SK-N-SH (cell line): ENCODE measurements at regions not wholly inside any gene's neighbourhood (a gene's known extent, or its start where the extent isn't known, plus 50 kb on each side); places are given as distances from the start of the nearest gene placed in this dataset.

Experiments
- CTCF ChIA-PET: fragments of 300-600, 350-600 bp; formaldehyde crosslinking; extraction: SDS; loops from one replicate; lab custom pipeline; 2021; lab: Yijun Ruan, JAX
- POLR2A ChIA-PET: fragments of 350-600 bp; sonication (Branson Sonifier 250); formaldehyde crosslinking; extraction: SDS; loops from one replicate; lab custom pipeline; 2020; ENCODE audit warnings: antibody characterized with exemption, inconsistent platforms; lab: Yijun Ruan, JAX
- DNase-seq: peaks from one replicate; pipeline ENCODE4 v3.0.0; 2012
- H2AFZ ChIP-seq: fragments of 200-600 bp; sonication (generic); 2 replicates; pipeline ENCODE4 v1.8.1; 2016; ENCODE audit warnings: antibody characterized with exemption, mild to moderate bottlenecking, low read depth
- H3F3A ChIP-seq: fragments of 200-600 bp; sonication (generic); replicated peaks from 2 replicates; pipeline ENCODE3; 2016; ENCODE audit warnings: antibody characterized with exemption, mild to moderate bottlenecking; ENCODE audit not compliant: insufficient read depth
- H3K27ac ChIP-seq, 2 experiments: fragments of 200-500 bp in 1 of 2; fragments of 200-600 bp in 1 of 2; sonication (Bioruptor generic) in 1 of 2; sonication (generic), shearing (Covaris generic) in 1 of 2; 2 replicates each; pipeline versions ENCODE4 v1.5.1 to v1.6.1; 2014 to 2016; ENCODE audit warnings: low read depth in 2 of 2, inconsistent platforms in 1 of 2, low read length in 1 of 2, mild to moderate bottlenecking in 1 of 2, mixed read lengths in 1 of 2
- H3K27me3 ChIP-seq: fragments of 200-600 bp; sonication (generic), shearing (Covaris generic); 2 replicates; pipeline ENCODE4 v1.6.1; 2016; ENCODE audit warnings: mixed run types; ENCODE audit not compliant: insufficient read depth
- H3K36me3 ChIP-seq, 2 experiments: fragments of 200-500 bp in 1 of 2; fragments of 200-600 bp in 1 of 2; sonication (Bioruptor generic) in 1 of 2; sonication (generic) in 1 of 2; replicated peaks in 1 of 2; 2 replicates each; pipeline versions ENCODE3 to v1.5.1; 2014 to 2016; ENCODE audit warnings: low read length in 1 of 2, mild to moderate bottlenecking in 1 of 2; ENCODE audit not compliant: insufficient read depth in 2 of 2, control insufficient read depth in 1 of 2
- H3K4me1 ChIP-seq, 2 experiments: fragments of 200-500 bp in 1 of 2; fragments of 200-600 bp in 1 of 2; sonication (Bioruptor generic) in 1 of 2; sonication (generic), shearing (Covaris generic) in 1 of 2; 2 replicates each; pipeline versions ENCODE4 v1.5.1 to v1.6.1; 2014 to 2016; ENCODE audit warnings: low read depth in 1 of 2, low read length in 1 of 2, mixed run types in 1 of 2; ENCODE audit not compliant: insufficient read depth in 2 of 2, control insufficient read depth in 1 of 2
- H3K4me2 ChIP-seq: fragments of 200-600 bp; sonication (generic), shearing (Covaris generic); 2 replicates; pipeline ENCODE4 v1.6.1; 2017; ENCODE audit warnings: mixed run types
- H3K4me3 ChIP-seq, 2 experiments: fragments of 200-500 bp in 1 of 2; fragments of 200-600 bp in 1 of 2; sonication (Bioruptor generic) in 1 of 2; sonication (generic), shearing (Covaris generic) in 1 of 2; 2 replicates each; pipeline versions ENCODE4 v1.5.1 to v1.8.1; 2014 to 2016; ENCODE audit warnings: low read depth in 2 of 2, inconsistent platforms in 1 of 2, low read length in 1 of 2, mild to moderate bottlenecking in 1 of 2, mixed read lengths in 1 of 2, moderate library complexity in 1 of 2
- H3K79me2 ChIP-seq: fragments of 200-600 bp; sonication (generic); 2 replicates; pipeline ENCODE4 v1.8.1; 2017; ENCODE audit warnings: mild to moderate bottlenecking; ENCODE audit not compliant: insufficient read depth
- H3K9ac ChIP-seq: fragments of 200-600 bp; sonication (generic); 2 replicates; pipeline ENCODE4 v1.6.1; 2017; ENCODE audit warnings: mixed run types
- H3K9me2 ChIP-seq: fragments of 200-600 bp; sonication (generic); 2 replicates; pipeline ENCODE4 v1.6.1; 2017; ENCODE audit warnings: mixed run types
- H3K9me3 ChIP-seq: fragments of 200-600 bp; sonication (generic); 2 replicates; pipeline ENCODE4 v1.6.1; 2017; ENCODE audit warnings: mixed run types, mild to moderate bottlenecking, moderate library complexity
- H4K20me1 ChIP-seq: fragments of 200-600 bp; sonication (generic); 2 replicates; pipeline ENCODE4 v1.6.1; 2017; ENCODE audit warnings: mild to moderate bottlenecking, mixed run types; ENCODE audit not compliant: insufficient read depth
- EZH2phosphoT487 ChIP-seq: fragments of 200-600 bp; sonication (generic); IDR thresholded peaks from 2 replicates; pipeline ENCODE4 v1.6.1; 2017; ENCODE audit warnings: low read depth, mixed run types, mild to moderate bottlenecking, antibody characterized with exemption, moderate library complexity, borderline replicate concordance
- FOXJ3 ChIP-seq: sonication (generic); formaldehyde crosslinking; IDR thresholded peaks from 2 replicates; pipeline ENCODE4 v1.5.1; 2020; ENCODE audit warnings: mild to moderate bottlenecking, missing genetic modification reagents
- FOXM1 ChIP-seq: IDR thresholded peaks from 2 replicates; pipeline ENCODE4 v1.4.0; 2012; ENCODE audit warnings: low read depth, mild to moderate bottlenecking
- GABPA ChIP-seq: IDR thresholded peaks from 2 replicates; pipeline ENCODE4 v1.4.0; 2012; ENCODE audit warnings: low read depth, mild to moderate bottlenecking
- MEF2A ChIP-seq: IDR thresholded peaks from 2 replicates; pipeline ENCODE4 v1.4.0; 2012; ENCODE audit warnings: low read depth, borderline replicate concordance
- NFIC ChIP-seq: IDR thresholded peaks from 2 replicates; pipeline ENCODE4 v1.4.0; 2012; ENCODE audit warnings: borderline replicate concordance
- NRF1 ChIP-seq: IDR thresholded peaks from 2 replicates; pipeline ENCODE4 v1.6.1; 2012; ENCODE audit warnings: low read depth, mild to moderate bottlenecking, low read length
- RCOR1 ChIP-seq: fragments of 150-350 bp; IDR thresholded peaks from 2 replicates; pipeline ENCODE4 v1.6.1; 2017; ENCODE audit warnings: antibody characterized with exemption, low read length
- RFX5 ChIP-seq: IDR thresholded peaks from 2 replicates; pipeline ENCODE4 v1.6.1; 2012; ENCODE audit warnings: mild to moderate bottlenecking, improper control_type of control experiment, low read length
- TCF12 ChIP-seq: IDR thresholded peaks from 2 replicates; pipeline ENCODE4 v1.4.0; 2012
- TEAD4 ChIP-seq: IDR thresholded peaks from 2 replicates; pipeline ENCODE4 v1.4.0; 2012; ENCODE audit warnings: mild to moderate bottlenecking, borderline replicate concordance; ENCODE audit not compliant: insufficient read depth
- WGBS: methylation state at CpG from one replicate; pipeline ENCODE4 v1.1.6; 2017; ENCODE audit warnings: low lambda C conversion rate; 5-methylcytosine and 5-hydroxymethylcytosine counted together
- TF ChIP-seq, protein P1 (sequence below): IDR thresholded peaks from 2 replicates; pipeline ENCODE4 v1.4.0; 2012; ENCODE audit warnings: low read depth
- TF ChIP-seq, protein P2 (sequence below): IDR thresholded peaks from 2 replicates; pipeline ENCODE4 v1.4.0; 2012; ENCODE audit warnings: low read depth, borderline replicate concordance
- TF ChIP-seq, protein P3 (sequence below): fragments of 200-600 bp; sonication (generic); IDR thresholded peaks from 2 replicates; pipeline ENCODE4 v1.6.1; 2017; ENCODE audit warnings: antibody characterized with exemption, mild to moderate bottlenecking, moderate library complexity
- TF ChIP-seq, protein P4 (sequence below): fragments of 150-350 bp; IDR thresholded peaks from 2 replicates; pipeline ENCODE4 v1.6.1; 2017; ENCODE audit warnings: antibody characterized with exemption, low read length, low read depth, borderline replicate concordance
- TF ChIP-seq, protein P5 (sequence below): fragments of 150-350 bp; IDR thresholded peaks from 2 replicates; pipeline ENCODE4 v1.6.1; 2016; ENCODE audit warnings: mild to moderate bottlenecking, low read depth, low read length

DNA sequence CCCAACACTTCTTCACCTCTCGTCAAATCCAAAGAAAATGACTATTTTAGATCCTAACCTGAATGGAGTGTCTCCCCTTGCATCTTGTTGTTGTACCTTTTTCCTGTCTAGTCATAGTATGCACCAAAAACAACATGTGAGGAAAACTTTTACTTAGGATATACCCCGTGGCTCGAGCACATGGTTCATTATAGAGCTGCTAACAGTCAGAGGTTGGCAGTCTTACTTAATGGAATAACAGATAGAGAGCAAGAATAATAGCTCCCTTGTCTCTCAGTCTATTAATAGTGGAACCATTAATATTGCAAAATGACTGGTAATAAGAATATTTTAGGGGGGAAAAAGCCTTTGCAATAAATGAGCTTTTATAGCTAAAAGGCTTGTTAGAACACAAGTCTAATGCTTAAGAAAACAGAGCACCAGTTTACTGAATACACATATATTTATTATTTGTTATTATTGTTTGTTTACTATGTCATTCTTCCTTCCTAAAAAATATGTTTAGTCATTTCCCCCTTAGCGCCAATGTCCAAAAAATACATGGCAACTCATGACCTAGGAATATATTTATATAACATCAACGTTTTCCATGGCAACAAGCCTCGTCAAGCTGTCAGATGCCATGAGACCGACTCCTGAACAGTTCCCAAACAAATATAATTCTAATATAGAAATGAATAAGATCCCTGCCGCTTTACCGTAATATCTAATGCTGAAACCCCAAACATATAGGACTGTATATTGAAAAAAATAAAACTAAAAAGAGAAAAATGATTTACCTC lies 592.4 kb downstream of the SOX5 start (continued):
- TF ChIP-seq GABPA = no peak

DNA sequence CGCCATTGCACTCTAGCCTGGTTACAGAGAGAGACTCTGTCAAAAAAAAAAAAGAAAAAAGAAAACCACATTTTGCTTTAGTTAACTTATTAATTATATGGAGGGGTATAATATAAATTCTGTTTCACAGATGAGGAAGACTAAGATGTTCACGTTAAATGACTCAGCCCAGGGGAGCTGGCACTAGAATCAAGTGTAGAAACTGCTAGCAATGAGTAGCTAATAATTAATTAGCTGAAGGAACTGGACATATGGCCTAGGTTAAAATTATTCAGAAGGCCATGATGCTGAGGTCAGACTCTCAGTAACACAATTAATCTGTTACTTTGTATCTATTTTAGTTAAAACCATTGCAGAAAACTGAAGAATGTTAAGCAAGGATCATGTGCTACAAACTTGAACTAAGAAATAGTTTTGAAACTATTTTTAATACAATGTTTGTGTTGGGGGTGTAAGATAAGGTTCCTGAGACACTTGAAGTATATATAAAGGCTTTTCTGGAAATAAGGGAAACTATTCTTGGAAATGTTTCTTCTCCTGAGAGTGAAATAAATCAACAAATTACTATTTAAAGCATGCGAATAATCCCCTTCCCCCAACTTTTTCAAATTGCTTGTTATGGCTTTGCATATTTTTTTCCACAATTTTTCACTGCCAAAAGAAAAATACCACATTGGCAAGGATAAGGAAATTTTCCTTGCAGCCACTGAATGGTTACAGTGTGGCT lies 589.3 kb downstream of the SOX5 start:
- ChIA-PET POLR2A (no interaction called here), CTCF (interaction anchor here (1.4 kb wide), 1 partner anchor 16 kb away, joined by 4 read pairs; no protein-coding TSS in a partner anchor)
- no peaks in the 10 kb centered on the region for H3F3A ChIP-seq
- H3K79me2 ChIP-seq = no peaks in the 10 kb centered on the region
- no peaks in the 10 kb centered on the region for H3K9me2 ChIP-seq
- no peak for DNase-seq
- H3K36me3 ChIP-seq = no peaks in the 10 kb centered on the region
- H2AFZ ChIP-seq = no peak overlapping the region
- no peak overlapping the region for H3K9ac ChIP-seq
- H3K27ac ChIP-seq = no peak overlapping the region
- H3K4me2 ChIP-seq = no peak overlapping the region
- H3K9me3 ChIP-seq = no peaks in the 10 kb centered on the region
- no peaks in the 10 kb centered on the region for H4K20me1 ChIP-seq
- no peak overlapping the region for H3K4me3 ChIP-seq
- 27% methylated on average over 3 of the region's 3 CpGs for WGBS
- TF ChIP-seq FOXM1 (no peak), RFX5 (no peak), TCF12 (no peak), FOXJ3 (CRISPR knock-in tag) (no peak), NFIC (no peak), EZH2phosphoT487 (no peak), NRF1 (no peak), GABPA (no peak), RCOR1 (no peak), TEAD4 (no peak), MEF2A (no peak)
- TF ChIP-seq, protein P1, sequence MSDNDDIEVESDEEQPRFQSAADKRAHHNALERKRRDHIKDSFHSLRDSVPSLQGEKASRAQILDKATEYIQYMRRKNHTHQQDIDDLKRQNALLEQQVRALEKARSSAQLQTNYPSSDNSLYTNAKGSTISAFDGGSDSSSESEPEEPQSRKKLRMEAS = no peak
- TF ChIP-seq, protein P2, sequence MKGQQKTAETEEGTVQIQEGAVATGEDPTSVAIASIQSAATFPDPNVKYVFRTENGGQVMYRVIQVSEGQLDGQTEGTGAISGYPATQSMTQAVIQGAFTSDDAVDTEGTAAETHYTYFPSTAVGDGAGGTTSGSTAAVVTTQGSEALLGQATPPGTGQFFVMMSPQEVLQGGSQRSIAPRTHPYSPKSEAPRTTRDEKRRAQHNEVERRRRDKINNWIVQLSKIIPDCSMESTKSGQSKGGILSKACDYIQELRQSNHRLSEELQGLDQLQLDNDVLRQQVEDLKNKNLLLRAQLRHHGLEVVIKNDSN = no peak
- TF ChIP-seq, protein P3, sequence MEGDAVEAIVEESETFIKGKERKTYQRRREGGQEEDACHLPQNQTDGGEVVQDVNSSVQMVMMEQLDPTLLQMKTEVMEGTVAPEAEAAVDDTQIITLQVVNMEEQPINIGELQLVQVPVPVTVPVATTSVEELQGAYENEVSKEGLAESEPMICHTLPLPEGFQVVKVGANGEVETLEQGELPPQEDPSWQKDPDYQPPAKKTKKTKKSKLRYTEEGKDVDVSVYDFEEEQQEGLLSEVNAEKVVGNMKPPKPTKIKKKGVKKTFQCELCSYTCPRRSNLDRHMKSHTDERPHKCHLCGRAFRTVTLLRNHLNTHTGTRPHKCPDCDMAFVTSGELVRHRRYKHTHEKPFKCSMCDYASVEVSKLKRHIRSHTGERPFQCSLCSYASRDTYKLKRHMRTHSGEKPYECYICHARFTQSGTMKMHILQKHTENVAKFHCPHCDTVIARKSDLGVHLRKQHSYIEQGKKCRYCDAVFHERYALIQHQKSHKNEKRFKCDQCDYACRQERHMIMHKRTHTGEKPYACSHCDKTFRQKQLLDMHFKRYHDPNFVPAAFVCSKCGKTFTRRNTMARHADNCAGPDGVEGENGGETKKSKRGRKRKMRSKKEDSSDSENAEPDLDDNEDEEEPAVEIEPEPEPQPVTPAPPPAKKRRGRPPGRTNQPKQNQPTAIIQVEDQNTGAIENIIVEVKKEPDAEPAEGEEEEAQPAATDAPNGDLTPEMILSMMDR = no peak
- TF ChIP-seq, protein P4, sequence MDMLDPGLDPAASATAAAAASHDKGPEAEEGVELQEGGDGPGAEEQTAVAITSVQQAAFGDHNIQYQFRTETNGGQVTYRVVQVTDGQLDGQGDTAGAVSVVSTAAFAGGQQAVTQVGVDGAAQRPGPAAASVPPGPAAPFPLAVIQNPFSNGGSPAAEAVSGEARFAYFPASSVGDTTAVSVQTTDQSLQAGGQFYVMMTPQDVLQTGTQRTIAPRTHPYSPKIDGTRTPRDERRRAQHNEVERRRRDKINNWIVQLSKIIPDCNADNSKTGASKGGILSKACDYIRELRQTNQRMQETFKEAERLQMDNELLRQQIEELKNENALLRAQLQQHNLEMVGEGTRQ = no peak
- TF ChIP-seq, protein P5, sequence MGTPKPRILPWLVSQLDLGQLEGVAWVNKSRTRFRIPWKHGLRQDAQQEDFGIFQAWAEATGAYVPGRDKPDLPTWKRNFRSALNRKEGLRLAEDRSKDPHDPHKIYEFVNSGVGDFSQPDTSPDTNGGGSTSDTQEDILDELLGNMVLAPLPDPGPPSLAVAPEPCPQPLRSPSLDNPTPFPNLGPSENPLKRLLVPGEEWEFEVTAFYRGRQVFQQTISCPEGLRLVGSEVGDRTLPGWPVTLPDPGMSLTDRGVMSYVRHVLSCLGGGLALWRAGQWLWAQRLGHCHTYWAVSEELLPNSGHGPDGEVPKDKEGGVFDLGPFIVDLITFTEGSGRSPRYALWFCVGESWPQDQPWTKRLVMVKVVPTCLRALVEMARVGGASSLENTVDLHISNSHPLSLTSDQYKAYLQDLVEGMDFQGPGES = no peak
- H3K4me1 ChIP-seq = no peaks in the 10 kb centered on the region
- H3K27me3 ChIP-seq = no peaks in the 10 kb centered on the region
